CD8-positive, alpha-beta memory T cell (primary cell): ENCODE measurements at regions not wholly inside any gene's neighbourhood (a gene's known extent, or its start where the extent isn't known, plus 50 kb on each side); places are given as distances from the start of the nearest gene placed in this dataset.

Source experiments
- CTCF ChIA-PET: fragments of 350-600 bp; sonication (Branson Sonifier 250); formaldehyde crosslinking; loops from one replicate; lab custom pipeline; 2021; ENCODE audit warnings: antibody characterized with exemption; lab: Charles Lee
- POLR2A ChIA-PET: fragments of 350-600 bp; sonication (Branson Sonifier 250); formaldehyde crosslinking; loops from one replicate; lab custom pipeline; 2021; ENCODE audit warnings: antibody characterized with exemption; lab: Charles Lee
- DNase-seq, 5 donors: peaks; one replicate each; pipeline versions ENCODE4 v3.0.0 to v3.0.0-alpha.2; 2020 to 2022; ENCODE audit warnings: mixed read lengths in 1 of 5
- H3K27ac ChIP-seq: one replicate; pipeline ENCODE4 v1.7.0; 2013; ENCODE audit warnings: low read depth, mild to moderate bottlenecking, low read length, moderate library complexity
- H3K27me3 ChIP-seq: 2 replicates; pipeline ENCODE4 v1.7.0; 2013; ENCODE audit warnings: low read length, mild to moderate bottlenecking; ENCODE audit not compliant: insufficient read depth, poor library complexity, severe bottlenecking
- H3K36me3 ChIP-seq: 2 replicates; pipeline ENCODE4 v1.7.0; 2013; ENCODE audit warnings: mild to moderate bottlenecking, low read length, moderate library complexity; ENCODE audit not compliant: insufficient read depth
- H3K4me1 ChIP-seq: 2 replicates; pipeline ENCODE4 v1.7.0; 2013; ENCODE audit warnings: mild to moderate bottlenecking, low read length, moderate library complexity; ENCODE audit not compliant: insufficient read depth
- H3K4me3 ChIP-seq: 2 replicates; pipeline ENCODE4 v1.7.0; 2013; ENCODE audit warnings: mild to moderate bottlenecking, low read length
- H3K9me3 ChIP-seq: 2 replicates; pipeline ENCODE4 v1.7.0; 2013; ENCODE audit warnings: mild to moderate bottlenecking, low read length
- H3K27ac Mint-ChIP-seq, 8 donors: one replicate each; pipeline ENCODE4 v1.8.0; 2020 to 2021; ENCODE audit warnings: mixed read lengths in 8 of 8, mild to moderate bottlenecking in 6 of 8, inconsistent platforms in 3 of 8, moderate library complexity in 3 of 8
- H3K27me3 Mint-ChIP-seq, 2 donors: one replicate each; pipeline ENCODE4 v1.8.0; 2020 to 2021; ENCODE audit warnings: mixed read lengths in 2 of 2, mild to moderate bottlenecking in 1 of 2, moderate library complexity in 1 of 2
- H3K36me3 Mint-ChIP-seq, 3 donors: one replicate each; pipeline ENCODE4 v1.8.0; 2020 to 2021; ENCODE audit warnings: mixed read lengths in 3 of 3, inconsistent platforms in 1 of 3, mild to moderate bottlenecking in 1 of 3
- H3K4me1 Mint-ChIP-seq, 3 donors: one replicate each; pipeline ENCODE4 v1.8.0; 2020 to 2021; ENCODE audit warnings: mixed read lengths in 3 of 3, inconsistent platforms in 1 of 3, mild to moderate bottlenecking in 1 of 3
- H3K4me3 Mint-ChIP-seq, 7 donors: one replicate each; pipeline ENCODE4 v1.8.0; 2020 to 2021; ENCODE audit warnings: mixed read lengths in 7 of 7, mild to moderate bottlenecking in 6 of 7, moderate library complexity in 4 of 7, inconsistent platforms in 2 of 7
- H3K9me3 Mint-ChIP-seq, 5 donors: one replicate each; pipeline ENCODE4 v1.8.0; 2020 to 2022; ENCODE audit warnings: mixed read lengths in 5 of 5, mild to moderate bottlenecking in 3 of 5, moderate library complexity in 2 of 5, inconsistent platforms in 1 of 5

DNA sequence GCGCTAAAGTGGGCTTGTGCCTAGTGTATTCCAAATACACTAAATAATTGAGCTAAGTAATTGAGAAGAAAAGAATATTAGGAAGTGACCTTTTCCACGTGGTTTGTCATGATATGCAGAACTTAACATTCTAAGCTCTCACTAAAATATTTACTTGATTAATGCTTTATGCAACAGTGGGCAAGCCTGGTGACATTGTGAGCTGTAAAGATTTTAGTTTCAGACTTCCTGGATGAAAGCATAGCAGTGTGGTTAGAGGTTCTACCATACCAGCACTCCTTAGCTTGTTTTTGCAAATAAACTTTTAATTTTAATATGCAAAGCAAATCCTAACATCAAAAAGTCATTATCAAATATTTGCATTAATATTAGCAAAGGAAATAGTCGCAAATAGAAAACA lies 1065.1 kb upstream of the SPRY2 start:
- H3K4me1 Mint-ChIP-seq = no peaks in the 10 kb centered on the region
- Histone ChIP-seq H3K4me1 (no peaks in the 10 kb centered on the region), H3K27ac (no peak overlapping the region), H3K27me3 (no peaks in the 10 kb centered on the region), H3K36me3 (no peaks in the 10 kb centered on the region), H3K4me3 (no peak overlapping the region), H3K9me3 (no peaks in the 10 kb centered on the region)
- H3K9me3 Mint-ChIP-seq = peaks cover 0 to 25% (median 5%) of the 10 kb centered on the region in 5 donors
- no peaks in the 10 kb centered on the region for H3K36me3 Mint-ChIP-seq
- H3K27ac Mint-ChIP-seq = no peak overlapping the region
- ChIA-PET POLR2A (no interaction called here), CTCF (interaction anchor here (1.0 kb wide), 1 partner anchor 57 kb away, joined by 3 read pairs; no protein-coding TSS in a partner anchor)
- no peak for DNase-seq
- no peaks in the 10 kb centered on the region for H3K27me3 Mint-ChIP-seq
- no peak overlapping the region for H3K4me3 Mint-ChIP-seq

DNA sequence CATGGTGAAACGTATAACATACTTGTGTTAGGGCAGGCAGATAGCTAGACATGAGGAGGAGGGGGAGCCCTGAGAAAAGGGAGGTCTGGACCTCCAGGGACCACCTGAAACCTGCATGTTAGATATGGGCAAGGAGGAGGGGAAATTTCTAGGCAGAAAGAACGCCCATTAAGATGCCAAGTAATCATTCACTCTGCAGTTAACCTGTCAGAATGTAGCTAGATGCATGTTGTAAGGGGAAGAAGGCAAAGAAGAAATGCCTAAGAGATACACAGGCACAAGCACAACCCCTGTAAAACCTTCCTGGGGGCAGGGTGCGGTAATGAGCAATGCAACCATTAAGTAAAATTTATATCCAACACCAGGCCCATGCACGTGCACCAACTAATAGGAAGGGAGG lies 1055.3 kb upstream of the SPRY2 start:
- Mint-ChIP-seq H3K4me3 (no peak overlapping the region), H3K27ac (no peak overlapping the region), H3K4me1 (no peaks in the 10 kb centered on the region), H3K27me3 (no peaks in the 10 kb centered on the region), H3K9me3 (peaks cover 0 to 31% (median 10%) of the 10 kb centered on the region in 5 donors), H3K36me3 (no peaks in the 10 kb centered on the region)
- no peak for DNase-seq
- Histone ChIP-seq H3K27me3 (no peaks in the 10 kb centered on the region), H3K27ac (no peak overlapping the region), H3K4me1 (no peaks in the 10 kb centered on the region), H3K9me3 (no peaks in the 10 kb centered on the region), H3K36me3 (no peaks in the 10 kb centered on the region), H3K4me3 (no peak overlapping the region)
- CTCF ChIA-PET = no interaction called here
- POLR2A ChIA-PET = no interaction called here

DNA sequence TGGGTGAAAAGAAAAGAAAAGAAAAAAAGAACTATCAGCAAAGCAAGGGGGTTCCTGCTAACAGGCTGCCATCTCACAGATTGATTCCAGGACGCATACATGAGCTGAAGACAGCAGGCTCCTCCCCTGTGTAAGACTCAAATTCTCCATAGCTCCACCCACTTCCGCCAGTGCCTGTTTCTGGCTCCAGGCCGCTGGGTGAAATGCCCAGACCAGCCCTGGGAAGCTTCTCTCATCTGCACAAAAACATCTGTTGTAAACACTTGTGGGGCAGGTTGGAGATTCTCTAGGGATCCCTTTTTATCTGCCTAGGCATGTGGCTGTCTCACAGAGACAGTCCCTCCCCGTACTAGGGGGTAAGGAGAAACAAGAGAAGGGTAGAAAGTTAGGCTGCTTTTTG lies 1054.4 kb upstream of the SPRY2 start:
- no peaks in the 10 kb centered on the region for H3K36me3 Mint-ChIP-seq
- Histone ChIP-seq H3K27me3 (no peaks in the 10 kb centered on the region), H3K4me1 (no peaks in the 10 kb centered on the region), H3K4me3 (no peak overlapping the region), H3K27ac (no peak overlapping the region), H3K36me3 (no peaks in the 10 kb centered on the region), H3K9me3 (no peaks in the 10 kb centered on the region)
- H3K4me1 Mint-ChIP-seq = no peaks in the 10 kb centered on the region
- H3K27ac Mint-ChIP-seq = no peak overlapping the region
- ChIA-PET POLR2A (no interaction called here), CTCF (no interaction called here)
- no peaks in the 10 kb centered on the region for H3K27me3 Mint-ChIP-seq
- no peak overlapping the region for H3K4me3 Mint-ChIP-seq
- H3K9me3 Mint-ChIP-seq = peaks cover 0 to 28% (median 10%) of the 10 kb centered on the region in 5 donors
- DNase-seq = no peak

- Mint-ChIP-seq H3K4me3 (no peak overlapping the region), H3K4me1 (no peaks in the 10 kb centered on the region), H3K27me3 (no peaks in the 10 kb centered on the region), H3K9me3 (peaks cover 0 to 23% (median 10%) of the 10 kb centered on the region in 5 donors), H3K27ac (no peak overlapping the region), H3K36me3 (no peaks in the 10 kb centered on the region)
- Histone ChIP-seq H3K9me3 (no peaks in the 10 kb centered on the region), H3K27me3 (no peaks in the 10 kb centered on the region), H3K4me3 (no peak overlapping the region), H3K36me3 (no peaks in the 10 kb centered on the region), H3K4me1 (no peaks in the 10 kb centered on the region), H3K27ac (no peak overlapping the region)
- DNase-seq = no peak
- POLR2A ChIA-PET = no interaction called here
- CTCF ChIA-PET = no interaction called here
Observed at GRCh38 chr13:81394640-81395039, 1053.7 kb upstream of the SPRY2 start.

GRCh38 chr13:81393721-81394120 lies 1052.8 kb upstream of the SPRY2 start:
- Mint-ChIP-seq H3K36me3 (no peaks in the 10 kb centered on the region), H3K4me1 (no peaks in the 10 kb centered on the region), H3K27ac (no peak overlapping the region), H3K9me3 (peaks cover 0 to 23% (median 13%) of the 10 kb centered on the region in 5 donors), H3K4me3 (no peak overlapping the region), H3K27me3 (no peaks in the 10 kb centered on the region)
- CTCF ChIA-PET = no interaction called here
- no peaks in the 10 kb centered on the region for H3K36me3 ChIP-seq
- H3K4me1 ChIP-seq = no peaks in the 10 kb centered on the region
- no peaks in the 10 kb centered on the region for H3K27me3 ChIP-seq
- POLR2A ChIA-PET = no interaction called here
- DNase-seq = no peak
- no peaks in the 10 kb centered on the region for H3K9me3 ChIP-seq
- no peak overlapping the region for H3K27ac ChIP-seq
- no peak overlapping the region for H3K4me3 ChIP-seq

DNA sequence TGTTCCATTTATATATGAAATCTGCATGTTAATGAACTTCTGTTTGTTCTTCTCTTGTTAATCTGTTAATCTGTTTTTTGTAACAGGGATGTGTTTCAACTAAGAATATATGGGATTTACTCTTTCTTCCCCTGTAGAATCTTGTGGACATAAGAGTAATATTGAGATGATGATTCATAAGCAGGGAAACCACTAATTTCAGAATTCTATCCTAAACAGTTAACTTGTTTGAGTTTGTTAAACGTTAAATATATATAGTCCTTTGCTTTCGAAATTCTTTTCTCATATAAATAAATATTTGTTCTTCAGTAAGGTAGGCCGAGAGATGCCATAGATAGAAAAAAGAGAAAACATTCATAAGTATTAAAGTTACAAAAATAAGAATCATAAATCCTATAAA lies 1052.2 kb upstream of the SPRY2 start:
- Mint-ChIP-seq H3K36me3 (no peaks in the 10 kb centered on the region), H3K4me3 (no peak overlapping the region), H3K4me1 (no peaks in the 10 kb centered on the region), H3K9me3 (peaks cover 0 to 23% (median 15%) of the 10 kb centered on the region in 5 donors), H3K27me3 (no peaks in the 10 kb centered on the region), H3K27ac (no peak overlapping the region)
- H3K36me3 ChIP-seq = no peaks in the 10 kb centered on the region
- H3K27ac ChIP-seq = no peak overlapping the region
- no peaks in the 10 kb centered on the region for H3K27me3 ChIP-seq
- H3K9me3 ChIP-seq = no peaks in the 10 kb centered on the region
- POLR2A ChIA-PET = no interaction called here
- H3K4me1 ChIP-seq = no peaks in the 10 kb centered on the region
- H3K4me3 ChIP-seq = no peak overlapping the region
- CTCF ChIA-PET = no interaction called here
- no peak for DNase-seq

DNA sequence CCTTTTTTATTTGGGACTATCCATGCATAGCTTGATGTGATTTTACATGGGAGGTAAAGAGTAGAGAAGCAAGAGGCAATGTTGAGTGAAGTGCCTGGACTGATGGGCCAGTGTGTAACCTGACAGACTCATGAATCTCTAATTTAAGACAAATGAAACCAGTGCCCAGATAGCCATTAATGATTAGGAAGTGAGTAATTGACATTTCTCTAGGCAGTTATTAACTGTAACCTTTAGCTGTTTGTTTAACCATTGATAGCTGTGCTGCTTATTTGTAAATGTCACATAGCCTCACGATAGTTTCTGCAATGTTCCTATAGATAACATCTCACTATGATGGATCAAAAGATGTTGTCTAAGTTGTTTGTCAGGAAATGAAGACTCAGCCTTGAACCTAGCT lies 1047.5 kb upstream of the SPRY2 start:
- no peak overlapping the region for H3K4me3 ChIP-seq
- no peaks in the 10 kb centered on the region for H3K36me3 Mint-ChIP-seq
- H3K9me3 ChIP-seq = no peaks in the 10 kb centered on the region
- no peak overlapping the region for H3K4me3 Mint-ChIP-seq
- DNase-seq = no peak
- ChIA-PET POLR2A (no interaction called here), CTCF (no interaction called here)
- H3K27ac ChIP-seq = no peak overlapping the region
- H3K27me3 Mint-ChIP-seq = no peaks in the 10 kb centered on the region
- H3K9me3 Mint-ChIP-seq = peaks cover 2 to 24% (median 13%) of the 10 kb centered on the region in 5 donors
- H3K4me1 Mint-ChIP-seq = no peaks in the 10 kb centered on the region
- H3K4me1 ChIP-seq = no peaks in the 10 kb centered on the region
- no peaks in the 10 kb centered on the region for H3K36me3 ChIP-seq
- H3K27ac Mint-ChIP-seq = no peak overlapping the region
- no peaks in the 10 kb centered on the region for H3K27me3 ChIP-seq

GRCh38 chr13:81383444-81383843 lies 1042.5 kb upstream of the SPRY2 start:
- ChIA-PET POLR2A (no interaction called here), CTCF (no interaction called here)
- DNase-seq = no peak
- no peaks in the 10 kb centered on the region for H3K27me3 ChIP-seq
- H3K27ac Mint-ChIP-seq = peak overlapping the region in 1 of 8 donors; percentile 28
- no peaks in the 10 kb centered on the region for H3K4me1 ChIP-seq
- H3K4me3 Mint-ChIP-seq = no peak overlapping the region
- no peaks in the 10 kb centered on the region for H3K4me1 Mint-ChIP-seq
- no peaks in the 10 kb centered on the region for H3K36me3 Mint-ChIP-seq
- no peaks in the 10 kb centered on the region for H3K27me3 Mint-ChIP-seq
- no peak overlapping the region for H3K4me3 ChIP-seq
- no peaks in the 10 kb centered on the region for H3K36me3 ChIP-seq
- no peak overlapping the region for H3K27ac ChIP-seq
- no peaks in the 10 kb centered on the region for H3K9me3 ChIP-seq
- H3K9me3 Mint-ChIP-seq = peaks cover 0 to 25% (median 7%) of the 10 kb centered on the region in 5 donors

DNA sequence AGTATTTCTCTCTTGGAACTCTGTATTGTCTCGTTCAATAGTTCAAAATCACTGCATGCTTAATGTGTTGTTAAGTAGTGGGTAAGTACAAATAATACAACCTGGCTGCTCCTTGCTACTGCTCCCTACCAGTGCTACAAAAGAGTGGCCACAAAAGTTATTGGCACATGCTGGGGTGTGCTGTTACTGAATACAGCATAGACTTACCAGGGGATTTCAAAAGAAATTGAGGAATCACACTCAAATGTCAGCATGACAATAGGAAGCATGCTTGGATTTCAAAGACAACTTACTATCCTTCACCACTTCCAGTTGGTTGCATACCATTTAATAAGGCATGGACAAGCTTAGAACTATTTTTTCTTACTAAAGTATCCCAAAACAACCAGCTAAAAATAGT lies 1041.3 kb upstream of the SPRY2 start:
- POLR2A ChIA-PET = no interaction called here
- no peak overlapping the region for H3K4me3 ChIP-seq
- H3K4me3 Mint-ChIP-seq = no peak overlapping the region

More for the DNA sequence above, 1041.3 kb upstream of the SPRY2 start:
- Histone ChIP-seq H3K36me3 (no peaks in the 10 kb centered on the region), H3K4me1 (no peaks in the 10 kb centered on the region), H3K27ac (no peak overlapping the region), H3K9me3 (no peaks in the 10 kb centered on the region), H3K27me3 (no peaks in the 10 kb centered on the region)
- CTCF ChIA-PET = no interaction called here
- no peaks in the 10 kb centered on the region for H3K27me3 Mint-ChIP-seq
- H3K36me3 Mint-ChIP-seq = no peaks in the 10 kb centered on the region
- H3K27ac Mint-ChIP-seq = no peak overlapping the region
- H3K9me3 Mint-ChIP-seq = peaks cover 0 to 25% (median 3%) of the 10 kb centered on the region in 5 donors
- no peaks in the 10 kb centered on the region for H3K4me1 Mint-ChIP-seq
- DNase-seq = no peak
